ENCODE measurements at regions not wholly inside any gene's neighbourhood (a gene's known extent, or its start where the extent isn't known, plus 50 kb on each side); places are given as distances from the start of the nearest gene placed in this dataset.

DNA sequence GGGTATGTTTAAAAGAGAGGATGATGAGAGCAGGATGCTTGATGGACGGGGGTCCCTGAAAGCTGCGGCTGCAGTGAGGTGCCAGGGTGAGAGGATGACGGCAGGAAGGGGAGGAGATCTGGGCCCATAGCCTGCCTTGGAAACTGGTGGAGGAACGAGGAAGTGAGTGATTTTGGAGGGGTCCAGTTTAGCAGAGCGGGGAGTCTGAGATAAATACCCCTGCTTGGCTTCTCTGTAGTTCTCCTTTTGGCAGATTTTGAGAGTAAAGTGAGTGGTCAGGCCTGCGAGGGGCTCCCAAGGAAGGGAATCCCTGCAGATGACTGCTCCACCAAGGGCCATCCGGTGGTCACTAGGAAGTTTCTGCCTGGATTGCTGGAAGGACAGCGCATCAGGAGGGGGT is 98.5 kb upstream of the PTCH1 start:
- DNase-seq (ENCODE audit: low spot score), result no peak

DNA sequence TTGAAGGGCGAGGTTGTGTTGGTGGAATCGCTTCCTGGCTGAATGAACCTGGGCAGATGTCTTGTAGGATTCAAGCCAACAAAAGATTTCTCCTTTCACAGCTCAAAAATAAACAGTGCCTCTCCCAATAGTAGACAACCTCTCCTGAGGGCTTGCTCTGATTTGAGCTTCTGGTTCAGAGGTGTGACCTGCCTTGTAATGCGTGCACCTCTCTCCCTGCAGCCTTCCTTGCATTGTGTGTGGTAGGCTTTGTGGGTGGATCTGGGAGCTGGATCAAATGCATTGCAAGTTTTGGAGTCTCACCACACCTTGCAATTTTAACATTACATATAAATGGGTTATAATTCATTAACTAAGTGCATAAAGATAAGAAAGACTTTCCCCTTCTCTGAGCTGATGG is 96.9 kb upstream of the PTCH1 start:
- no peak for DNase-seq (ENCODE audit: low spot score)

DNA sequence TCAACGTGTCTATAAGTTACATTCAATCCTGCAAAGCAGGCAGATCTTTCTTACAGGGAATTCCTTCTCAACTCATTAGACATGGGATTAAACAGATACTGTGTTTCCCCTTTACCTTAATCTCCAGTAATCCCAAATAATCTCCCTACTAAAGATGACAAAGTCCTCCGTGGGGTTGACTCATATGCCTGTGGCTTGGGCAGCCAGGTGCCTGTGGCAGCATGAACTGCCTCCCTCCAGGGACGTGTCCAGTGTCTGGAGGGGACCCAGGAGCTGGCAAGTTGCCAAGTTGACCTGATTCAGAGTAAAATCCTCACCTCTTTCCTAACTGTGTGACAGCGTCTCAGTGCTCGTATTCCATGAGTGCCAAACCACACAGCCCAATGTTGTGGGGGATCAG is 94.6 kb upstream of the PTCH1 start:
- DNase-seq (ENCODE audit: low spot score), result no peak

DNA sequence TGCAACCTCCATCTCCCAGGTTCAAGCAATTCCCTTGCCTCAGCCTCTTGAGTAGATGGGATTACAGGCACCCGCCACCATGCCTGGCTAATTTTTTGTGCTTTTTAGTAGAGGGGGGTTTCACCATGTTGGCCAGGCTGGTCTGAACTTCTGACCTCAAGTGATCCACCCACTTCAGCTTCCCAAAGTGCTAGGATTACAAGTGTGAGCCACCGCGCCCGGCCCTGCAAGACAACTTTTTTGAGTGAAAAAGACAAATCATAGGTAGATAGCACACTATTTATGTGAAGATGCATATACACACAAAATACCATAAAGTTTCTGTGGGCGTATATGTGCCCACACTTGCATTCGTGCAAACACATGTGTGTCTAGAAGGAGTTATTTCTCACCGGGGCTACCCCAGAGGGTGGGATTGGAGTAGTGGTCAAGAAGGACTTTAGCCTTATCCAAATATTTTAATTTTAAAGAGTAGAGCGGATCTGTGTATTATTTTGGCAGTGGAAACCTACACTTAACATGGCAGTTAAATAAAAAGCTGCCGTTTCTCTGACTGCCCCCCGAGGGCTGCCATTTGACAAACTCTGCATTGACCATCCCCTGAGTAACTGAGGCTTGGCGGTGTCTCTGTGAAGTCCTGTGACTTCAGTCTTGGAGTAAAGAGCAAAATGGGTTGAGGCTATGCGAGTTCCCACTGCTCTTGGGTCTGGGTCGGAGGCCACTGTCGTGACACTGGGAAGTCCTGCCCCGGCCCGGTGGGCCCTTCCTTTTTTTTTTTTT is 93.4 kb upstream of the PTCH1 start:
- DNase-seq (ENCODE audit: low spot score), result no peak

DNA sequence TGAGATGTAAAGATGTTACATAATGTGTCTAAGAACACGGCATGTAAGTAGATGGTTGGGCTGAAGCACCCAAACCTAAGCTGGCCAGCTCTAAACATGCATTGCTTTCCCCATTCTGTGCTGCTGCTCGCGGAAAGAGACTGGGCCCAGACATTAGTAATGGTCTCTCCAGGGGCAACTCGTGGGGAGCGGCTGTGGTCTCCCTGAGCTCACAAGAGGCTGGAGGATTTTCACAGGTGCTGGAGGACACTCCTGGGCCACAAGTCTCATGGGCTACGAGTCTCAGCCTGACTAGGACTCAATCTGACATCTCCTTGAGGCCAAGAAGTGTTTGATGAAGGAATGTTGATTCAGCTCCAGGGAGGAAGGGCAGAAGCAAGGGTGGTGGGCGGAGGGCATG is 92.7 kb upstream of the PTCH1 start:
- DNase-seq (ENCODE audit: low spot score), result no peak

DNA sequence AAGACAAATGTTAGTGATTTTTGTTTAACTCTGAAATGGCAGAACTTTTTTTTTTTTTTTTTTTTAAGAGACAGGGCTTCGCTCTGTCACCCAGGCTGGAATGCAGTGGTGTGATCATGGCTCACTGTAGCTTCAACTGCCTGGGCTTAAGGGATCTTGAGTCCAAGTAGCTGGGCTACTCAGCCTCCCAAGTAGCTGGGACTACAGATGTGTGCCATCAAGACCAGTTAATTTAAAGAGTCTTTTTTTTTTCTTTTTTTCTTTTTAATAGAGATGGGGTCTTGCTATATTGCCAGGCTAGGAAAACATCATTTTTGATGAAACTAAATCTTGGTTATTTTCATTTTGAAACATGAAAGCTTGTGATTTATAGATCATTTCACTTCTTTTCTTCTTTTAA is 91.6 kb upstream of the PTCH1 start:
- DNase-seq (ENCODE audit: low spot score), result no peak

DNA sequence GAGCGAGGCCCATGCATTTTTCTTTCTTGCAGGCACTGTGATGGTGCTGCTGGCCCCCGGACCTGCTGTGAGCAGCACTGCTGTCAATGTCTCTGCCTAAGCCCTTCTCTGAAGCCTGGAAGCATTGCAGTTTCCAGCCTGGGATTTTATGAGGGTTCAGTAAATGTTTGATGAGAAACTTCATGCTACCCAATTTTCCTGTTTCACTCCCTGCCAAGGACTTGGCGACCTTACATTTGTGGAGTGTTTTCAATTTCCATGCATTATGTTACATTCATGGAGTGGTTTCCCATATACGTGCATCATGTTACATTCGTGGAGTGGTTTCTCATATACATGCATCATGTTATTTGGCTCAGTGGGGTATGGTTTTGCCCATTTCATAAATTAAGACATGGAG is 90.7 kb upstream of the PTCH1 start:
- DNase-seq (ENCODE audit: low spot score), result no peak

DNA sequence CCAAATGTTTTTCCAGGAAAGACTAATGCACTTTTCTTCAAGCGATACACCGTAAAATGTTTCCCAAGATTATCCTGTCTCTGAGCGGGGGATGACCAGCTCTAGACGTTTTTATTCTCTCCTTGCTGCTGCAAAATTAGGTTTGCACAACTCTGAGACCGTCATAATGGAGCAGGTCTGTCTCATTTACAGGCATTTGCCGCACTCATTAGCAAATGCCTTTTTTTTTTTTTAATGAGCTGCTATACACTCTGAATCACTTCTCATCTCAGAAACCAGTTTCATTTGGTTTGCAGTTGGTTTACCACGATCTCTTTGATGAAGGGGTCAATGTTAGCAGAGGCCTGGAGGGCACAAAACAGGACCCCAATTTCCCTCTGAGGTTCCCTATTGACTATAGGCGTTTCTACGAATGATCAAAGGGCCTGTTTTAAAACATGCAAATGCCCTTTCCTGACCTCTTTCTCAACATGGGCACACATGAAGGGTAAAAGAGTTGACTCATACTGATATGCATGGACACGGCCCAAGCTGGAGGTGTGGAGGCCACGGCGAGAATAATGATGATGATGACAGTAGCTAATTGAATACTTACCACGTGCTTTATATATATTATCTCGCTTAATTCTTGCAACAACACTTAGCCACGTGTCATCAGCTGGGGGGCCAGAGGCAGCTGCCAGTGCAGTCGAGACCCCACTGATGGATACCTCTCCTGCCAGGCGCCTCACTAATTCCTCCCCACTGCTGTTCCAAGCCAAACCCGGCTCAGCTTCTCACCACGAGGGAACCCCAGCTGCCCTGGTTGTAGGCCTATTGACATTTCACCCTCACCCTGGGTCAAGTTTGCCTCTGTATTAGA is 89.9 kb upstream of the PTCH1 start:
- DNase-seq (ENCODE audit: low spot score), result no peak

DNA sequence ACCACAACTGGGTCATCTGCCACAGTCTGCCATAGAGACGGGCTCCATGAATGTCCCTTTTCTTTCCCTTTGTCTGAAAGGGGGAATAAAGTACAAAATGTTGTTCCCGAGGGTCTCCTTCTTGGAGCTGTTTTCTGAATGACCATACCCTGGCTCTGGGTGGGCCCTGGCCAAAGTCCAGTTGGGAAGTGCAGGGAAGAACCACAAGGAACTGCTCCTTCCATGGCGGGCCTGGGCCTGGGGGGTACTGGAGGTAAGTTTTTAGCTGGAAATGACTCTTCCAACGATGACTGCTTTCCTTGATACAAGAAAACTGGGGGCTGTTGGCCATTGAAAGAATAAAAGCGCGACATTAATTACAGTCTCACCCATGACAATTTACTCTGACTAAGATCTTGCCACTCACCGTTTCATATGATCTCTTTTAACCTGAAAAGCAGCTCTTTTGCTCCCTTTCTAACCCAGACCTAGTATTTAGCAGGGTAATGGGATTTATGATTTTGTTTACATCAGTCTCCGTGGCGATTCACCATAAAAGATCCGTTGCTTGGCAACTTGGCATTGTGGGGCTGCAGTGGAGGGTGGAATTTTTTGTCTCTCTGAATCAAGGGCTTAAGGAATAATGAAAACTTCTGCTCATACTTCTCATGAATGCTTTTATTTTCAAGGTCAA is 89.2 kb upstream of the PTCH1 start:
- no peak for DNase-seq (ENCODE audit: low spot score)

DNA sequence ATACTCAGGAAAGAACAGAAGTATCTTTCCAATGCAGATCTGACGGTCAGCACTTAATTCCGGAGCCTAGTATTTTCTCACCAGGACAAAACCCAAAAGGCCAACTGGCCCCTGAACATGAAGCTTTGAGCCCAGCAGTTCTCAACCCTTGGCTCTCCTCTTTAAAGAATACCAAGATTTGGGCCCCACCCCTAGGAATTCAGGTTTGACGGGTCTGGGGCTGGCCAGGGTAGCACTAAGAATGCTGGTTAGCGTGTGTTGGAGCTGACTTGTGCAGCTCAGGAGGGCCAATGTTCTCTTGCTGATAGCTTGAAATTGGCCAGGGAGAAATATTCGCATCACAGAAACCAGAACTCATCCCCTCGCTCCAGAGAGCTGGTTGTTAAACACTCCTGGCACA is 88.3 kb upstream of the PTCH1 start:
- DNase-seq (ENCODE audit: low spot score), result no peak

DNA sequence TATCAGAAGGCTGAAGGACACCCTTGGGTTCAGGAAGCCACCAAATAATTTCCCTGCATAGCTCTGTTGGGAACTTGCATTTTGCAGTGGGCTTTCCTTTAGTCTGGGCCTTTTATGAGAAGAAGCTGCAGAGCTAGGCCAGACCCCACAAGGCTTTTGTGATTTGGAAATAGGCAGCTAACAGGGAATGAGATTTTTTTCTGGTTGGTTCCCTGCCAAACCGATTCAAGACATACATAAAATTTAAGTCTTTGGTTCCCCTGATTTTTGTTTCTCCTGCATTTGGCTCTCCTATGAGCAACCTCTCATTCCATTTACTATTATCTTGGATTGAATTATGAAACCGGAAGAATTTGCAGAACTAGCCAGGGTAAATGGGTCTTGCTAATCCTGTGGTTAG is 81.5 kb upstream of the PTCH1 start:
- DNase-seq (ENCODE audit: low spot score), result no peak

DNA sequence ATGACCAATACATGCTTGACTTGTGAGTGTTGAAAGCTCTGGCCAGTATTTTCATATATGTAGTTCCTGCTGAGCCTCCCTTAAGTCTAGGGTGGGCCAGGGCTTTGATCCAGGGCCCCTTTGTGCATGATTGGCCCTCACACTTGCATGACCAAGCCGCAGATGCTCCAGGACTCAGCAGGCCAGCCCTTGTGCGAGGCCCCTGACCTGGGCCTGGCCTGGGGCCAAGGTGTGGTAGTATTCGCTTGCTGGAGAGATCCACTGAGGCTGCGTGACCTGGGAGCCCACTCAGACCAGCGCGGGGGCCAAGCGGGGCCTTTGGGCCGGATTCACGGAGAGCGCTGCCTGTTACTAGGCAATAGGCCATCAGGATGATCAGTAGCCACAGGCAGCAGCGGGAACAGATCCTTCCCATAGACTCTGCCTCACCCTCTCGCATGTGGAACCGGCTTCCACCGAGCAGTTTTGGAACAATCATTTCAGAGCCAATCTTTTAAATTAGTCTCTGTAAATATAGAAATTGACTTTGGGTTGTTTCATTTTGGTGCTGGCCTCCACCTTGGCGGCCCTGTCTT is 79.0 kb upstream of the PTCH1 start:
- peak; percentile 50 for DNase-seq (ENCODE audit: low spot score)

DNA sequence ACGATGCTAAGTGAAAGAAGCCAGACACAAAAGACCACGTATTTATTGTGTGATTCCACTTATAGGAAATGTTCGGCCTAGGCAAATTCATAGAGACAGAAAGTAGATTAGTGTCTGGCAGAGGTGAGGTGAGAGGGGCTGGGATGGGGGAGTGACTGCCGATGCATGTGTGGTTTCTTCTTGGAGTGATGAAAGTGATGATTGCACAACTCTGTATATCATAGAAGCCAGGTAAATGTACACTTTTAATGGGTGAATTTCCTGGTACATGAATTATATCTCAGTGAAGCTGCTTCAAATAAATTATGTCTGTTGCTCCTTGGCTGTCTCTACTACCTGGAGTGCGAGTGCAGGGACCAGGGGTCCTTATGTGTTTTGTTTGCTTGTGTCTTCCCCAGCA is 76.2 kb upstream of the PTCH1 start:
- no peak for DNase-seq (ENCODE audit: low spot score)

DNA sequence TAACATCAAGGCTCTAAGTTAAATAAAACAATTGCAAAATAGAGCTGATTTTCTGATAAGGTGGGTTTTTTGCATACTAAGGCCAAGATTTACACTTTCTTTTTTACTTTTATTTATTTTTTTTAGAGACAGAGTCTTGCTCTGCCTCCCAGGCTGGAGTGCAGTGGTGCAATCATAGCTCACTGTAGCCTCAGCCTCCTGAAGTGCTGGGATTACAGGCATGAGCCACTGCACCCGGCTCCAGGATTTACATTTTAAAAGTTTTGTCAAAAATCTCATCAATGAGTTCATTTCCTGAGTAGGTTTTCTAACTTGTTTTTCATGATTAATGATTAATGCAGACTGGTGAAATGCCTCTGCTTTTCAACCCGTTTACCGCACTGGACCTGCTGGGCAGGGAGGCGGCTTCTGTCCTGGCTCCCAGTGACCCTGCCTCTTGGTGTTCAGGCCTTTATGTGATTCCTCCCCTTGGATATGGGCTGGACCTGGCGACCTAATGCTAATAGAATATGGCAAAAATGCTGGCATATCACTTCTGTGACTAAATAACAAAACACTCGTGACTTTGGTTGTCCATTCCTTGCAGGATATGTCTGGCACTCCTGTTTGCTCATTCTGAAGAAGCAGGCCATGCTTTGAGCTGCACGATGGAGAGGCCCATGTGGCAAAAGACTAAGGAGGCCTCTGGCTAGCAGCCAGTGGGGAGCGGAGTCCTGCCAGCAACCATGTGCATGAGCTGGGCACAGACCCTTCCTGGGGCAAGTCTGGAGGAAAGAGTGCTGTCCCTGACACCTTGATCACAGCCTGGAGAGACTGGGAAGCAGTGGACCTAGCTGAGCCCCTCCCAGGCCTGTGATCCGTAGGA is 72.2 kb upstream of the PTCH1 start:
- peak; percentile 88 for DNase-seq (ENCODE audit: low spot score)

DNA sequence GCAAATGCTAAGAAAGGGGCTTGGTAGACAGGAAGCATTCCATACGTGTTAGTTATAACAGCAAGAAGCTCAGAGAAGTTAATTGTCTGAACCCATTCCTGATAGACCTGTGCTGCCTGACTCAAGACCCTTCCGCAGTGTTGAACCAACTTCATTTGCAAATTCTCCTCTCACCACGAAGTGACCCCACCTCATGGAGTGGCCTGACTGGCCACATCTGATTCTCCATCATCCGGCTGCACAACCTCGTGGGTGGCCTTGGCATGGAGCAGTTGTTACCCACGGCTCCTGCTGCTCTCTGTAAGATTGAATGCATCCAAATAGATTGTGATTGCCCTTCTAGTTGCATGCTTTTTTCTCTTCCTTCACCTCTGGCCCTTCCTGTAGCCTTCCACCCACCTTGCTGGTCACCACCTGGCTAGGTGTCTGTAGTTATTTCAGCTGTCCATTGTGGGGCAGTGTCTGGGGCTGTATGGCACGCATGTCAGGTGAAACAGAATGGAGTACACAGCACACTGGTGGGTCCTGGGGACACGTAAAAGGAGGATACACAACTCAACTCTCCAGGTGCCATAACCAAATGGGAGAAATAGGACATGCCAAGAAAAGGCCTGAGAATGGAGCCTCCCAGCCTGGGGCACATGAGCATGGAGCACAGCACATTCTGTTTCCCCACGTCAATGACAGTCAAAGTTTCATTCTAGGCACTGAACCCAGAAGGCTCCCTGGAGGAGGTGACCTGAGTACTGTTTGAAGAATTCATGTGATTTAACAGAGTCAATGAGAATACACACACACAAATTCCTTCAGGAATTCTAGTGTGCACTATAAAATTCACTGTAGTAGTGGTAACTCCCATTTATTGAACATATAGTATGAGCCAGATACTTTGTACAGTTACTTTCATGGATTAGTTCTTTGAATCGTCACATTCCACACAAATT is 70.5 kb upstream of the PTCH1 start:
- no peak for DNase-seq (ENCODE audit: low spot score)

DNA sequence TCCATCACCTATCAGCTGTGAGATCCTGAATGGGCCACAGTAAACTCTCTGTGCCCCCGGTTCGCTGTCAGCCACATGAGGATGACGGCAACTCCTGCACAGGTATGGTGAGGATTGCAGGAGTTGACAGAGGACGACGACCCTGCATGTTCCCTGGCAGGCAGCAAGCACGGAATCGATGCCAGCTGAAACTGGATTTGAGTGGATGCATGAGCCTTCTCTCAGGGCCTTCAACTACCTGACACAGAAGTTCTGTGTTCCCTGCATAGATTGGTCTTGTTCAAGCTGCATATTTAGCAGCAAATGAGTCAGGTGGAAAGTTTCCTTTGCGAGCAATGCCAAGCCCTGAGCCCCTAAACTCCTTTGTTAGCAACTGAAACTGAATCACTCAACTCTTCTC is 69.6 kb upstream of the PTCH1 start:
- DNase-seq (ENCODE audit: low spot score), result peak; percentile 23

DNA sequence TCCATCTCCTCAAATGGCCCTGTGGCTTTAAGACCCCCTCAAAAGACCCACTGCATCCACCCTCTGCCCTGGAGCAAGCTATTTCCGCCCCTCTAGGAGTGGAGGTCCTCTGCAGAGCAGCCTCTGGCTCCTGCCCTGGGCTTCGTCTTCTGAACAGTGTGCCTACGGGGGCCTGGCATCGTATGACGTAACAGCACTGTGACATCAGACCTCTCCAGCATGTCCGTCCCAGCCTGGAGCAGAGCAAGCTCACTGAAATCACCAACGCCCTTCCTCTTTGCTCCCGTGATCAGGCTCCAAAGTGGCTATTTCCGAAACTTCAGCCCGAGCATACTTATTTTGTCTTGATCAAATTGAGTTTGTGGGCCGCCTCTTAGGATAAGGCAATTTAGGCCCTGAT is 69.1 kb upstream of the PTCH1 start:
- no peak for DNase-seq (ENCODE audit: low spot score)

DNA sequence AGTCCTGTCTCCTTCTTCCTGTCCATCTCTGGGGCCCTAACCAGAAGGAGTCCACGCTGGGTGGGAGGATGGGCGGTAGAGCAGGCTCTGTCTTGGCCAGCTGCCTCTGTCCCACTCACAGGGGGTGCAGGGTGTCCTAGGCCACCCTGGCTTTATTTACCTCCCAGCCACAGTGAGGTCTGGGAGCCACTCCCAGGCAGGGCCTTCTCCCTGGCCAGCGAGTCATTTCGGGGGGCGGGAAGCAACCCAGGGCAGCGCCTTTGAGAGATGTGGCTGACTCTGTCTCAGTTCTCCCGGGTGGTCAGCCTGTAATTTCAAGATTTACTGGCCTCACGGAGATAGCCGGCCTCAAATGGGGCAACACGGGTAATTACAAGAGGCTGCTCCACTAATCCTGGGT is 67.4 kb upstream of the PTCH1 start:
- peak; percentile 11 for DNase-seq (ENCODE audit: low spot score)

DNA sequence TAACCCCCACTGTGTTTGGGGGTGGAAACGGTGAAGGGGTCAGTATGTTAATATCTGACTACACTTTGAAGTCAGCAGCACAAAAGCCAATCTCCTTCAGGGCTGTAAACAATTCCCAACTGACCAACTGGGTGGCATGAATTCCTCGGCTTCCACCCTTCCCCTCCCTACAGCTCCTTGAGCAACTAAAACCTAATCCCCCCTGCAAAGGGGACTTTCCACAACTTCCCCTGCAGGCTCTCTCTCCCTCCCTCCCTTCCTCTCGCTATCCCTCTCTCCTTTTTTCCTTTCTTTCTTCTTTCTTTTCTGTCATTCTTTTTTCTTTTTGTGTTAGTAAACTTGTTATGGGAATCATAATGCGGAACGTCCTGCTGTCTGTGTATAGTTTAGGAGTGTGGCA is 65.1 kb upstream of the PTCH1 start:
- no peak for DNase-seq (ENCODE audit: low spot score)

All from kidney tubule cell (primary cell).